ENCODE measurements at regions not wholly inside any gene's neighbourhood (a gene's known extent, or its start where the extent isn't known, plus 50 kb on each side); places are given as distances from the start of the nearest gene placed in this dataset.

DNA sequence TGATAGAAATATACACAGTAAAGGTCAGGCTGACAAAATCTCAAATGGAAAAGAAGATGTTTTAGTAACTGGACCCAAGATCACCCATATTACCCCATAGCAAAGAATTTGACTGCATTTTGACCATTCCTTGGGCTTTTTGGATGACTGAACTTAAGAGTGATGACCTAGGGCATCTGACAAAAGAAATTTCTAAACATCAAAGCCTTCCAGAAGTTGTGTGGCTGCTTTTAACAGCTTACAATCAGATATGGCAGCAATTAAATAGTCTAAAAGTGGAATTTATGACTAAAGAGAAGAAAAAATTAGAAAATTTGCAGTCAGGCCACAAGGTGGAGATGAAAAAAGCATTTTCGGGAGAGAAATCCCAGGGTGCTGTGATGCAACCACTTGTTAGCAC lies 563.0 kb downstream of the RERGL start:
- TF ChIP-seq CTCF (conservative IDR thresholded peaks at IDR 0.05; ENCODE audit: low read length) (no peak), EZH2phosphoT487 (IDR thresholded peaks at IDR 0.05; ENCODE audit: borderline replicate concordance, low read depth, low read length) (no peak)
